ENCODE measurements at regions not wholly inside any gene's neighbourhood (a gene's known extent, or its start where the extent isn't known, plus 50 kb on each side); places are given as distances from the start of the nearest gene placed in this dataset.

GRCh38 chr11:104830508-104830907 lies 67.8 kb downstream of the CASP12 start:
- in situ Hi-C loops (cut with HindIII; ENCODE audit: low pct_ligation_motif_present, low pct_unique_long_range_greater_than_20kb, low sequenced_read_pairs), result no loop called here
- no peak for DNase-seq

- DNase-seq, result peak; percentile 26
- in situ Hi-C loops (cut with HindIII; ENCODE audit: low pct_ligation_motif_present, low pct_unique_long_range_greater_than_20kb, low sequenced_read_pairs), result no loop called here
These were observed 68.2 kb downstream of the CASP12 start for GRCh38 chr11:104830080-104830479.

- in situ Hi-C loops (cut with HindIII; ENCODE audit: low pct_ligation_motif_present, low pct_unique_long_range_greater_than_20kb, low sequenced_read_pairs), result no loop called here
- DNase-seq, result no peak
These were observed 71.5 kb downstream of the CASP12 start for GRCh38 chr11:104826772-104827171.

GRCh38 chr11:104823657-104824056 lies 74.6 kb downstream of the CASP12 start:
- DNase-seq, result no peak

GRCh38 chr11:104820431-104820830 lies 77.8 kb downstream of the CASP12 start:
- no peak for DNase-seq
- in situ Hi-C loops (cut with HindIII; ENCODE audit: low pct_ligation_motif_present, low pct_unique_long_range_greater_than_20kb, low sequenced_read_pairs), result no loop called here

More at GRCh38 chr11:104823657-104824056, 74.6 kb downstream of the CASP12 start:
- in situ Hi-C loops (cut with HindIII; ENCODE audit: low pct_ligation_motif_present, low pct_unique_long_range_greater_than_20kb, low sequenced_read_pairs), result no loop called here

- in situ Hi-C loops (cut with HindIII; ENCODE audit: low pct_ligation_motif_present, low pct_unique_long_range_greater_than_20kb, low sequenced_read_pairs), result no loop called here
- DNase-seq, result no peak
These were observed 78.7 kb downstream of the CASP12 start for GRCh38 chr11:104819603-104820002.

- in situ Hi-C loops (cut with HindIII; ENCODE audit: low pct_ligation_motif_present, low pct_unique_long_range_greater_than_20kb, low sequenced_read_pairs), result no loop called here
- DNase-seq, result no peak
These were observed 79.2 kb downstream of the CASP12 start for GRCh38 chr11:104819107-104819506.

- in situ Hi-C loops (cut with HindIII; ENCODE audit: low pct_ligation_motif_present, low pct_unique_long_range_greater_than_20kb, low sequenced_read_pairs), result no loop called here
- DNase-seq, result no peak
These were observed 80.3 kb downstream of the CASP12 start for GRCh38 chr11:104817973-104818372.

- in situ Hi-C loops (cut with HindIII; ENCODE audit: low pct_ligation_motif_present, low pct_unique_long_range_greater_than_20kb, low sequenced_read_pairs), result no loop called here
- no peak for DNase-seq
These were observed 84.7 kb downstream of the CASP12 start for GRCh38 chr11:104813532-104813931.

- DNase-seq, result no peak
- in situ Hi-C loops (cut with HindIII; ENCODE audit: low pct_ligation_motif_present, low pct_unique_long_range_greater_than_20kb, low sequenced_read_pairs), result no loop called here
These were observed 86.0 kb downstream of the CASP12 start for GRCh38 chr11:104812103-104812788.

GRCh38 chr11:104803776-104804175 lies 94.5 kb downstream of the CASP12 start:
- in situ Hi-C loops (cut with HindIII; ENCODE audit: low pct_ligation_motif_present, low pct_unique_long_range_greater_than_20kb, low sequenced_read_pairs), result no loop called here
- DNase-seq, result no peak

- no peak for DNase-seq
These were observed 99.0 kb downstream of the CASP12 start for GRCh38 chr11:104799251-104799650.

GRCh38 chr11:104798789-104799188 lies 99.5 kb downstream of the CASP12 start:
- peak; percentile 1 for DNase-seq
- in situ Hi-C loops (cut with HindIII; ENCODE audit: low pct_ligation_motif_present, low pct_unique_long_range_greater_than_20kb, low sequenced_read_pairs), result no loop called here

More at GRCh38 chr11:104799251-104799650, 99.0 kb downstream of the CASP12 start:
- in situ Hi-C loops (cut with HindIII; ENCODE audit: low pct_ligation_motif_present, low pct_unique_long_range_greater_than_20kb, low sequenced_read_pairs), result no loop called here

- no peak for DNase-seq
- in situ Hi-C loops (cut with HindIII; ENCODE audit: low pct_ligation_motif_present, low pct_unique_long_range_greater_than_20kb, low sequenced_read_pairs), result no loop called here
These were observed 102.0 kb downstream of the CASP12 start for GRCh38 chr11:104796301-104796700.

GRCh38 chr11:104795501-104796213 lies 102.6 kb downstream of the CASP12 start:
- DNase-seq, result no peak
- in situ Hi-C loops (cut with HindIII; ENCODE audit: low pct_ligation_motif_present, low pct_unique_long_range_greater_than_20kb, low sequenced_read_pairs), result no loop called here

- in situ Hi-C loops (cut with HindIII; ENCODE audit: low pct_ligation_motif_present, low pct_unique_long_range_greater_than_20kb, low sequenced_read_pairs), result no loop called here
- no peak for DNase-seq
These were observed 105.4 kb downstream of the CASP12 start for GRCh38 chr11:104792861-104793260.

- no peak for DNase-seq
- in situ Hi-C loops (cut with HindIII; ENCODE audit: low pct_ligation_motif_present, low pct_unique_long_range_greater_than_20kb, low sequenced_read_pairs), result no loop called here
These were observed 106.4 kb downstream of the CASP12 start for GRCh38 chr11:104791896-104792295.

- in situ Hi-C loops (cut with HindIII; ENCODE audit: low pct_ligation_motif_present, low pct_unique_long_range_greater_than_20kb, low sequenced_read_pairs), result no loop called here
- no peak for DNase-seq
These were observed 113.4 kb downstream of the CASP12 start for GRCh38 chr11:104784684-104785460.

GRCh38 chr11:104783241-104783640 lies 115.0 kb downstream of the CASP12 start:
- DNase-seq, result no peak
- in situ Hi-C loops (cut with HindIII; ENCODE audit: low pct_ligation_motif_present, low pct_unique_long_range_greater_than_20kb, low sequenced_read_pairs), result no loop called here

Measured in ACHN (cell line).